Adrenal gland (tissue), 5 donors: ENCODE measurements at regions not wholly inside any gene's neighbourhood (a gene's known extent, or its start where the extent isn't known, plus 50 kb on each side); places are given as distances from the start of the nearest gene placed in this dataset.

ENCODE experiments used
- POLR2A ChIP-seq, 2 donors: fragments of 450-650 bp; IDR thresholded peaks; one replicate each; pipeline ENCODE4 v1.6.1; 2017; ENCODE audit warnings: antibody characterized with exemption in 2 of 2, mild to moderate bottlenecking in 2 of 2, moderate library complexity in 1 of 2
- TF ChIP-seq, protein P1 (sequence below), 6 experiments: fragments of 450-650 bp in 4 of 6; fragments of 200-600 bp in 2 of 6; sonication (generic) in 1 of 6; IDR thresholded peaks; 1 replicate in 5 of 6; 2 replicates in 1 of 6; pipeline versions ENCODE4 v1.5.1 to v1.8.0; 2016 to 2021; ENCODE audit warnings: antibody characterized with exemption in 6 of 6, mild to moderate bottlenecking in 2 of 6, moderate library complexity in 1 of 6
- donor health status: DM: no; HTN: no; CAD: no.

DNA sequence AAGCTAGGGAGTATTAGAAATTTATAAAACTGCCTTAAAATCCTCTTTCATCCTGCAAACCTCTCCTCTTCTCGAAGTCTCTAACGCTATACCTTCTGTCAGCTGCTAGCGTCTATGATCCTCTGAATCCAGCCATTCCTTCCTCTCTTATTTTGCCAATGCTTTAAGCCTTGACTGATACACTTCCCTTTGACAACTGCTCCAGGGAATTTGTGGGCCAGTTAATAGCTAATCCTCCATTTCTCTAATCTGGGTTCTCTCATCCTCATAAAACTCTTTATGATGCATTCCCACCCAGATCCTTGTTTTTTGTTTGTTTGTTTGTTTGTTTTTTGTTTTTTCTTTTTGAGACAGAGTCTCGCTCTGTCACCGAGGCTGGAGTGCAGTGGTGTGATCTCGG lies 293.6 kb upstream of the PUDP start:
- no peak for TF ChIP-seq POLR2A (IDR thresholded peaks at IDR 0.05)
- TF ChIP-seq, protein P1, sequence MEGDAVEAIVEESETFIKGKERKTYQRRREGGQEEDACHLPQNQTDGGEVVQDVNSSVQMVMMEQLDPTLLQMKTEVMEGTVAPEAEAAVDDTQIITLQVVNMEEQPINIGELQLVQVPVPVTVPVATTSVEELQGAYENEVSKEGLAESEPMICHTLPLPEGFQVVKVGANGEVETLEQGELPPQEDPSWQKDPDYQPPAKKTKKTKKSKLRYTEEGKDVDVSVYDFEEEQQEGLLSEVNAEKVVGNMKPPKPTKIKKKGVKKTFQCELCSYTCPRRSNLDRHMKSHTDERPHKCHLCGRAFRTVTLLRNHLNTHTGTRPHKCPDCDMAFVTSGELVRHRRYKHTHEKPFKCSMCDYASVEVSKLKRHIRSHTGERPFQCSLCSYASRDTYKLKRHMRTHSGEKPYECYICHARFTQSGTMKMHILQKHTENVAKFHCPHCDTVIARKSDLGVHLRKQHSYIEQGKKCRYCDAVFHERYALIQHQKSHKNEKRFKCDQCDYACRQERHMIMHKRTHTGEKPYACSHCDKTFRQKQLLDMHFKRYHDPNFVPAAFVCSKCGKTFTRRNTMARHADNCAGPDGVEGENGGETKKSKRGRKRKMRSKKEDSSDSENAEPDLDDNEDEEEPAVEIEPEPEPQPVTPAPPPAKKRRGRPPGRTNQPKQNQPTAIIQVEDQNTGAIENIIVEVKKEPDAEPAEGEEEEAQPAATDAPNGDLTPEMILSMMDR (IDR thresholded peaks at IDR 0.05): no peak
